T-helper 17 cell (primary cell): ENCODE measurements at regions not wholly inside any gene's neighbourhood (a gene's known extent, or its start where the extent isn't known, plus 50 kb on each side); places are given as distances from the start of the nearest gene placed in this dataset.
A peak's percentile ranks its signal among the peaks of the same experiment; 100 is the strongest.

ENCODE experiments used
- ATAC-seq: fragments of 150-1000 bp; cut with Tn5 transposase; 2 replicates; pipeline ENCODE4 v1.10.0; 2021; ENCODE audit warnings: mild to moderate bottlenecking, moderate library complexity
- DNase-seq, 3 donors: peaks; one replicate each; pipeline versions ENCODE4 v3.0.0 to v3.0.0-alpha.2; 2020 to 2021
- H3K9me3 ChIP-seq: one replicate; pipeline ENCODE4 v1.7.0; 2013; ENCODE audit warnings: low read length, mild to moderate bottlenecking; ENCODE audit not compliant: control insufficient read depth, poor library complexity, severe bottlenecking
- H3K27ac Mint-ChIP-seq: one replicate; pipeline ENCODE4 v1.8.0; 2022; ENCODE audit warnings: mild to moderate bottlenecking, moderate library complexity, mixed read lengths
- H3K27me3 Mint-ChIP-seq: one replicate; pipeline ENCODE4 v1.8.0; 2022; ENCODE audit warnings: mixed read lengths
- H3K36me3 Mint-ChIP-seq: one replicate; pipeline ENCODE4 v1.8.0; 2022; ENCODE audit warnings: low read depth, mixed read lengths
- H3K4me1 Mint-ChIP-seq: one replicate; pipeline ENCODE4 v1.8.0; 2022; ENCODE audit warnings: mild to moderate bottlenecking, mixed read lengths
- H3K4me3 Mint-ChIP-seq: one replicate; pipeline ENCODE4 v1.8.0; 2022; ENCODE audit warnings: mild to moderate bottlenecking, moderate library complexity, mixed read lengths

DNA sequence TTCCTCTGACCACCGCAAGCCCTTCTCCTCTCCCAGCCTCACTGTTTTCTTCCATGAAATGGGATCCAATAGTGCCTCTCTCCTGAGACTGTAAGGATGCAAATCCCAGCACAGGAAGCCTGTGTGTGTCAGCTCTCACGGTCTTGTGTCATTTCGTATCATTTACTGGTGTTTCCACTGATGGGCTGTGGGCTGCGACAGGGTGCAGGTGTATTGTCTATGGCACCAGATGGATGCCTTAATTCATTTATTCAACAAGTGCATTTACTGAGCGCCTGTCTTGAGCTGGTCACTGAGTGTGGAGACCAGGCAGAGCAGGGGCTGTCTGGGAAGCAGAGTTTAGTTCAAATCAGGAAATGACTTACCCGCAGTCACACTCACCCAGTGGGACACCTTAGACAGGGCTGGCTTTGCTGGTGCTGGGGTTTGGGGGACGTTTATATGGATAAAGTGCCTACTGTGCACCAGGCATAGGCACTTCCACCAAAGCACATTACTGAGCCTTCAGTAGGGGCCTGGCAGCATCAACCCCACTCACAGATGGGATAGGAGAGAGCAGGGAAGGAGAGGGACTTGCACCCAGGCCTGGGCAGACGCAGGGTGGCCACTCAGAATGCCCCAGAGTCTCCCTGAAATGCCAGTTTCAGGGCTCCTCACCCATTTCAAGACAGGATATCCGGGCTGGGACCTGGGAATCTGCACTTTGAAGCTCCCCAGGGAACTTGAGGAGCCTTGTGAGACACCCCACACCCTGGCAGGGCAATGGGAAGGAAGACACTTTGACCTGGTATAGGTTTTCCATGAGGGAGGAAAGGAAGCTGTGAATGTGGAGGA lies 398.9 kb downstream of the MATN1 start:
- Mint-ChIP-seq H3K4me3 (no peak overlapping the region), H3K36me3 (no peaks in the 10 kb centered on the region), H3K27ac (peak overlapping the region; percentile 67), H3K27me3 (peaks cover 54% of the 10 kb centered on the region), H3K4me1 (peaks cover 3% of the 10 kb centered on the region)
- DNase-seq = no peak
- no peak for ATAC-seq
- H3K9me3 ChIP-seq = no peaks in the 10 kb centered on the region

DNA sequence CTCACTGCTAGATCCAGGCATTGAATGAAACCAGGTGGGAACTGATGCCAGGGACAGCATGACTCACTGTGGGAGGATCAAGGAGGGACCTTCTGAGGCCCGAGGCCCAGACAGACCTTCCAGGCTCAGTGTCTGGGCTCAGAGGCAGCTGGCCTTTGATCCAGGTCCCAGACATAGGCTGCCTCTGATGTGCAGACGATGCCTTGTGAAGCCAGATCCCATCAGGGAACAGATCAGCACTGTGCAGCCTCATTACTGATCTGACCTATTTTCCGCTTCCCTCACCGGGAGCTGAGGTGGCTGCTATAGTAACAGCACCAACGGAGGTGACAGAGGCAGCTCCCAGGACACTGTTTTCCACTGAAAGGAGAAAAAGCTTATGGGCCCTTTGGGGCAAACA lies 399.5 kb downstream of the MATN1 start:
- ATAC-seq = no peak
- H3K4me1 Mint-ChIP-seq = peaks cover 3% of the 10 kb centered on the region
- H3K4me3 Mint-ChIP-seq = no peak overlapping the region
- no peak overlapping the region for H3K27ac Mint-ChIP-seq
- peaks cover 53% of the 10 kb centered on the region for H3K27me3 Mint-ChIP-seq
- DNase-seq = no peak
- H3K36me3 Mint-ChIP-seq = no peaks in the 10 kb centered on the region
- no peaks in the 10 kb centered on the region for H3K9me3 ChIP-seq

DNA sequence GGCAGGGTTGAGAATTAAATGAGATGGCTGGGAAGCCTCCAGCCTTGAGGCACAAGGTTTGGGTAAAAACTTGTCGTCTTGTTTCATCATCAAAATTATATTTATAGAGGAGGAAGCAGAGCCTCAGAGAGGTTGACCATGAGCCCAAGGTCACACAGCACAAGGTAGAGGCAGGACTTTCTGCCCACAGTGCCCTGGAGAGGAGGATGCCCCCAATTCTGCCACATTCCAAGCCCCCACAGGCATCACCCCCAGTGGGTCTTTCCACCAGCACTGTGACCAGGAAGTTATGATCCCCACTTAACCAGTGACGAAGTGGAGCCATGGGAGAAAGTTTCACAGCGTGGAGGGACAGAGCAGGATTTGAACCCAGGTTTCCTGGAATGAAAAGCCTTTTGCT lies 400.0 kb downstream of the MATN1 start:
- ATAC-seq (no peak), DNase-seq (no peak)
- Mint-ChIP-seq H3K4me1 (peaks cover 3% of the 10 kb centered on the region), H3K4me3 (no peak overlapping the region), H3K27ac (no peak overlapping the region), H3K27me3 (peaks cover 53% of the 10 kb centered on the region), H3K36me3 (no peaks in the 10 kb centered on the region)
- H3K9me3 ChIP-seq = no peaks in the 10 kb centered on the region

DNA sequence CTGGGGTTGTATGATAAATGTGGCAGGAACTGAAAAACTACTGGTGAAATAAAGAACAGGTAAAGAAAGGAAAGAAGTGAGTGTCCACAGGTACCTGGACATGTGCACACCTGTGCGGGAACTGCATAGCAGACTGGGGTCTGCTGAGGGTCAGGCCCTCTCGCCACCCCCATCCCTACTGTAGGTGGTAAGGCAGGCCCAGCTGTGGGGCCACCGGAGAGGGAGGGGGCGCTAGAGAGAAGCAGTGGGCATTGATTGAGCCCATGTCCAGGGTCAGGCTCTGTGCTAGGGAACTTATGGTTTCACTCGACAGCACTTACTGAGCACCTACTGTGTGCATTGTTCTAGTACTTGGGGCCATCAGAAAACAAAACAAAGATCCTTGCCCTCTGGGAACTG lies 400.5 kb downstream of the MATN1 start:
- DNase-seq (no peak), ATAC-seq (no peak)
- H3K4me3 Mint-ChIP-seq = no peak overlapping the region
- H3K4me1 Mint-ChIP-seq = peaks cover 3% of the 10 kb centered on the region
- no peak overlapping the region for H3K27ac Mint-ChIP-seq
- peaks cover 55% of the 10 kb centered on the region for H3K27me3 Mint-ChIP-seq
- H3K36me3 Mint-ChIP-seq = no peaks in the 10 kb centered on the region
- no peaks in the 10 kb centered on the region for H3K9me3 ChIP-seq

DNA sequence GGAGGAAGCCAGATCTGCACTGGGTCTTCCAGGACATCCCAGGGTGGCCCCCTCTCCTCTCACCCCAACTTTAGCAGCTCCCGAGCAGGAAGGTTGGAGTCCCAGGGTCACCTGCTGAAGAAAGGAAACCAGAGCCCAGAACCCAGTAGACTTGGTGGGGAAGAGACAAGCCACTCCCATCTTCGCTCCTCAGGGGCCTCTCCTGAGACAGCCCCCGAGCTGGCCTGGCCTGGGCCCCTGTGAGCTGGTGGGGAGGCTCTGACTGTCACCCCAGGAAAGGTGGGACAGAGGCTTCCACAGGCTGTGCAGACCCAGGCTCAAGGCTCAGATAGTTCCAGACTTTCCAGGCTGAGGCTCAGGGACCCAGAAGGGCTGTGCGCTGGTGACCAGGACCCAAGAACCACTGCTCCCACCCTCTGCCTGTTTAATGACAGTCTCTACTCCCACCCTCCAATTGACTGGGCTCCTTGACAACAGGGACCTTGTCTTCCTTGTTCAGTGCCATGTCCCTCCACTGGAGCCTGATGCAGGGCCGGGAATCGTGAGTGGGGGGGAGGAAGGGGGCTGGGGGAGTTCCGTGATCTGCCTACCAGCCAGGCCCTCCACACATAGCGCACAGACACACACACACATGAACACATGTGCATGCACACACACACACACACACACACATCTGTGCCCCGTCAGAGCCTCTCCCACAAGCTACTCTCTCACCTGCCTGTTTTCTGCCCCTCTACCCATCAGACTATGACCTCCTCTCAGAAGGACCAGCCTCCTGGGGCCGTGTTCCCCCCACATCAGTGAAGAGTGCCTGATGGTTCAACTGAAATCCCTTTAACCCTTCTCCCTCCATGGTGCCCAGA lies 401.2 kb downstream of the MATN1 start:
- Mint-ChIP-seq H3K27ac (no peak overlapping the region), H3K36me3 (no peaks in the 10 kb centered on the region), H3K4me3 (no peak overlapping the region), H3K27me3 (peaks cover 62% of the 10 kb centered on the region), H3K4me1 (peaks cover 3% of the 10 kb centered on the region)
- ATAC-seq = no peak
- no peak for DNase-seq
- no peaks in the 10 kb centered on the region for H3K9me3 ChIP-seq

DNA sequence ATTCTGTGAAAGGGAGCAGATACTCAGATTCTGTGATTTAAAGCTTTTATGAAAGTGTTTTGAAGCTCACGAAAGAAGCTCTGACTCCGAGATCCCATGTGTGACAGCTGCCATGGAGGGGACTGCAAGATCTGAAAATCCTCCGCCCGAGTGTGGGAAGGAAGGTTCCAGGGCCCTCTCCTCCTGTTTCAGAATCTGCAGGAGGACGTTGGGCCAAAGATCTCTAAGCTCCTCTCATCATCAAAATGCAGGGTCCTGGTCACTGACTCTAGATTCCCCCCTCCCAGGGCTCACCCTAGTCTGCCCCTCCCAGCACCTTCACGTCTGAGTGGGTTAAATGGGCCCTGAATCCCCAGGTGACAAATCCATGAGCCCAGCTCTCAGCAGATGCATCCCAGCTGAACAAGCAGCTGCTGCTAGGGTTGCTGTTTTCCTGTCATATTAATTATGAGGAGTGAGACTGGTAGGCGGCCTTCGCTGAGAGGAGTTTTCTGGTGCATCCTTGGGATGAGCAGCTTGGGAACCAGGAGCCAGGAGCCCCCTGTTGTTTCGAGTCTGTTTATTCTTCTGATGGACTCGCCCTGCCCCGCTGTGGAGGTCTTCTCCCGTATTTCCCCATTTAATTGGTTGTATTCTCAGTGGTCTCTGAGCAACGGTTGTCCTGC lies 402.0 kb downstream of the MATN1 start:
- Mint-ChIP-seq H3K27me3 (peaks cover 59% of the 10 kb centered on the region), H3K4me1 (peaks cover 3% of the 10 kb centered on the region)

DNA sequence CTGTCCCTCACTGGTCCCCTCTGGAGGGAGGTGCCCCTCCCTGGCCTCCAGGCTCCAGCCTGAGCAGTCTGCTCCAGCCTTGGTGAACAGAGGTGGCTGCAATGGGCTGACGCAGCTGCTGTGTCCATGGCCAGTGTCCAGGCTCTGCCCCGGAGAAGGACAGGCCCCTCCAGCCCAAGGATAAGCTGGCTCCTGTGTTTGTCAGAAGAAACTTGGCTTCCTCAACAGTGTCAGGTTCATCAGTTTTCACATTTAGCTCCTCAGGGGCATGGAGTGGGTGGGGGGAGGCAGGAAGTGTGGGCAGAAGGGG lies 402.8 kb downstream of the MATN1 start:
- no peaks in the 10 kb centered on the region for H3K9me3 ChIP-seq
- H3K27ac Mint-ChIP-seq = no peak overlapping the region
- peaks cover 68% of the 10 kb centered on the region for H3K27me3 Mint-ChIP-seq
- H3K36me3 Mint-ChIP-seq = no peaks in the 10 kb centered on the region
- peaks cover 3% of the 10 kb centered on the region for H3K4me1 Mint-ChIP-seq
- DNase-seq (no peak), ATAC-seq (no peak)
- H3K4me3 Mint-ChIP-seq = no peak overlapping the region

More for the DNA sequence above, 402.0 kb downstream of the MATN1 start:
- no peaks in the 10 kb centered on the region for H3K36me3 Mint-ChIP-seq
- H3K27ac Mint-ChIP-seq = no peak overlapping the region
- H3K4me3 Mint-ChIP-seq = no peak overlapping the region
- H3K9me3 ChIP-seq = no peaks in the 10 kb centered on the region
- ATAC-seq = no peak
- DNase-seq = no peak

DNA sequence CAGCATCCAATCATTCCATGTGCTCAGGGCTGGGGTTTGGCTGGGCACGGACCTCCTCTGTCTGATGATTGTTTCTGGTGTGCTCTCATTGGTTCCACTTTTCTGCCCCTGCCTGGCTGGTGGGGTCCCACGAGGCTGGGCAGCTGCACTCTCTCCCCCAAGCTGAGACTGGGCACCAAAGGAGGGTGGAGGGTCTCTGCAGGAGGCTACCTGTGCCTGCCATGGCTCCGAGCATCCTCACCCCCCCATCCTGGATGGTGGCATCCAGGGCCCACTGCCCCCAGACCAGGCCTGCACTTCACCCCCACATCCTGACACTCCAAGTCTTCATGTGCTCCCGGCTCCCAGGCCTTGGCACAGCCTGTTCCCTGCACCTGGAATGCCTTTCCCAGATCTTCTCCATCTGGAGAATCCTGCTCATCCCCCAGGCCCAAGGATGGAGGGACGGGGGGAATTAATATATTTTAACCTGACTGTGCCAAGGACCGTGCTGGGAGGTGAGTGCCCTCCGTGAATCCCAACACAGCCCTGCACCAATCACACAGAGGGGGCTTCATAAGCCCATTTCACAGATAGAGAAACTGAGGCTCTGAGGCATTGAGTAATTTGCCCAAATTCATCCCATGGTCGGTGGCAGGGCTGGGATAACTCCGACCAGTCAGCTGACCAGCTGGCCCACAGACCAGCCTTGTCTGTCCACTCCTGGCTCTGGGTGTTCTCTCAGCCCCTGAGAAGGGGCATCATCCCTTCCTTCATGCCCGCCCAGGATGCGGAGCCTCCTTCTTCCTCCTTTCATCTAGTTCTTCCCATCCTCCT lies 403.4 kb downstream of the MATN1 start:
- DNase-seq = no peak

DNA sequence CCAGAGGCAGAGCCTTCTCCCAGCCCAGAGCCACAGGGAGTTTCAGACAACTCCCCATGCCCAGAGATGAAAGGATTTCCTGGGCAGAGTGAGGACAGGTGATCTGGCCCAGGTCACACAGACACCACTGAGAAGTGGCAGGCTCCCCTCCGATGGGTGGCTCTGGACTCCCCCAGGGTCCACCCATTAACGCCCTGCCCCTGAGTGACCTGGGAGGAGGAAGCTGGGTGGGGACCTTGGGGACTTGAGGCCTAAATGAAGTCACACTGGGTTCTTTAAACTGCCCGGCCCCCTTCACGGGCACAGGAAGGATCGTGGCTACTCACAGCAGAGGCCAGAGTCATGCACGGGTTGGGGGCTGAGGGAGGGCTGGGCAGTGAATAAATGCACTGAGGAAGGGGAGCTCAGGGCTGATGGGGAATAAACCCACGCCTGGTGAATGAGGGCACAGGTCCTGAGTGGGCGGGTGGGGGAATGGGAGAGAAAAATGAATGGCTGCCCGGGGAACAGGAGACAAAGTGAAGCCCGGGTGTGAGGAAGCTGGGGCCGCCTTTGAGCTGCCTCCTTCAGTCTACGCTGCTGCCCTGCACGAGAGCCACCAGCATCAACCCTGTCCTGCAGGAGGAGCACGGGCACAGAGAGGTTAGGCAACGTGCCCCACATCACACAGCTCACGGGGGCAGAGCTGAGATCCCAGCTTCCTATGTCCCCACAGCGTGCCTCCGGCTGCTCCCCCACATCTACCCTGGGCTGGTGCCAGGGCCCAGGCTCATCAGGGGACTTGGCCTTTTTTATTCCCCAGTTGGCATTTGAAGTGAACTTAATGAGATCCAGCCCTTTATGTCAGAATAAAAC lies 404.3 kb downstream of the MATN1 start:
- Mint-ChIP-seq H3K27ac (no peak overlapping the region), H3K36me3 (no peaks in the 10 kb centered on the region), H3K4me3 (no peak overlapping the region), H3K4me1 (peaks cover 8% of the 10 kb centered on the region), H3K27me3 (peaks cover 73% of the 10 kb centered on the region)
- ATAC-seq (no peak), DNase-seq (no peak)
- H3K9me3 ChIP-seq = no peaks in the 10 kb centered on the region

More for the DNA sequence above, 403.4 kb downstream of the MATN1 start:
- H3K27ac Mint-ChIP-seq = no peak overlapping the region
- peaks cover 4% of the 10 kb centered on the region for H3K4me1 Mint-ChIP-seq
- H3K27me3 Mint-ChIP-seq = peaks cover 71% of the 10 kb centered on the region
- H3K36me3 Mint-ChIP-seq = no peaks in the 10 kb centered on the region
- H3K9me3 ChIP-seq = no peaks in the 10 kb centered on the region
- ATAC-seq = no peak
- no peak overlapping the region for H3K4me3 Mint-ChIP-seq

DNA sequence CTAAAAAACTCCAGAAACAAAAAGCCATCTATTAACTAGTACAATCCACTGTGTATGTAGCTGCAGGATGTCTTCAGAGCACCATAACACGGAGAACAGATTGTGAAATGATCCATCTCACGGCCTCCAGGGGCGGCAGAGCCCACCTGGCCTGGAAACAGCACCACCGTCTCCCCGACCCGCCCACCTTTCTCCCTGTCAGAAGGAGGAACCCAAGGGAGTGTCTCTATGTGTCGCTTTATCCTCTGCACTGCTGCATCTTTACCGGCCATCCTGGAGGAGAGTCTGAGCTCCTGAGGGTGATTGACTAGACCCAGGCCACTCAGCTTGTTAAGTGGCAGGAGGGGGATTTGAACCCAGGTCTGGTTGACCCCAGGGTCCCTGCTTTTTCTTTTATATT lies 405.0 kb downstream of the MATN1 start:
- peaks cover 73% of the 10 kb centered on the region for H3K27me3 Mint-ChIP-seq
- peaks cover 8% of the 10 kb centered on the region for H3K4me1 Mint-ChIP-seq
- no peak overlapping the region for H3K4me3 Mint-ChIP-seq
- ATAC-seq (no peak), DNase-seq (no peak)
- H3K27ac Mint-ChIP-seq = no peak overlapping the region
- H3K36me3 Mint-ChIP-seq = no peaks in the 10 kb centered on the region
- H3K9me3 ChIP-seq = no peaks in the 10 kb centered on the region

DNA sequence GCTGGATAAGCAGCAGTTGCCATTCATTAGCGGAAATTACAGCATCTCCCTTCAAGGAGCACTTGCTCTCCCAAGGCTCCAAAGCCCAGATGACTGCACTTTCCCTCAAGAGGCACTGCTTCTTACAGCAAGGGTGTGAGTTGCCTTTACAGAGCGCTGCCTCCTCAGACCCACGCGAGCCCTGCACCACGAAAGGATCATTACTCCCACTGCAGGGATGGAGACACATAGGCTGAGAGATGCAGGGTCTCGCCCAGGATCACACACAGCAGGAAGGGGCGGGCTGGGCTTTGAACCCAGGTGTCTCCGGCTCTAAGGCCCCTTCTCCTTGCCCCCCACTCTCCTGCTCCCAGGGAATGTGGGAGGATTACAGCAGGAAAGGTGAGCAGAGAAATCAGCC lies 405.5 kb downstream of the MATN1 start:
- Mint-ChIP-seq H3K27me3 (peaks cover 73% of the 10 kb centered on the region), H3K27ac (no peak overlapping the region), H3K4me1 (peaks cover 5% of the 10 kb centered on the region), H3K36me3 (no peaks in the 10 kb centered on the region), H3K4me3 (no peak overlapping the region)
- H3K9me3 ChIP-seq = no peaks in the 10 kb centered on the region
- DNase-seq (no peak), ATAC-seq (no peak)

DNA sequence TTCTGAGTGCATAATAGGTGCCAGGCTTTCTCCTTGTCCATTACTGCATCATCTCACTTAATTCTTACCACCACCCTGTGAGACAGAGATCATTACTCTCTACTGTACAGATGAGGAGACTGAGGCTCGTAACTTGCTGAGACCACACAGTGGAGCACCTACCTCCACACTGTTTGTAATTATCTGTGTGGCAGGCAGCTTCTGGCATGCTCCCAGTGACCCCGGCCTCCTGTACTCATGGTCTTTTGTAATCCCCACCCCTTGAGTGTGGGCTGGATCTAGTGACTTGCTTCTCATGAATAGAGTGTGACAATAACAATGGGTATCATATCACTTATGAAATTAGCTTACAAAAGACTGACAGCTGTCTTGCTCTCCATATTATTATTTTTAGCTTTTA lies 407.3 kb downstream of the MATN1 start:
- H3K27me3 Mint-ChIP-seq = peaks cover 80% of the 10 kb centered on the region
- no peak overlapping the region for H3K27ac Mint-ChIP-seq

More for the DNA sequence above, 407.3 kb downstream of the MATN1 start:
- no peaks in the 10 kb centered on the region for H3K36me3 Mint-ChIP-seq
- H3K4me3 Mint-ChIP-seq = no peak overlapping the region
- H3K4me1 Mint-ChIP-seq = peaks cover 7% of the 10 kb centered on the region
- DNase-seq (no peak), ATAC-seq (no peak)
- H3K9me3 ChIP-seq = no peaks in the 10 kb centered on the region
